NCI-H1417 (cell line): ENCODE measurements at regions not wholly inside any gene's neighbourhood (a gene's known extent, or its start where the extent isn't known, plus 50 kb on each side); places are given as distances from the start of the nearest gene placed in this dataset.

Source experiments
- DNase-seq, 3 experiments: peaks; one replicate each; lab custom pipeline; 2025; lab: John Stamatoyannopoulos, UW

- no peak for DNase-seq
These were observed 78.7 kb upstream of the ACTBL2 start for GRCh38 chr5:57561231-57561842.

GRCh38 chr5:57559110-57559635 lies 76.6 kb upstream of the ACTBL2 start:
- DNase-seq: no peak

DNA sequence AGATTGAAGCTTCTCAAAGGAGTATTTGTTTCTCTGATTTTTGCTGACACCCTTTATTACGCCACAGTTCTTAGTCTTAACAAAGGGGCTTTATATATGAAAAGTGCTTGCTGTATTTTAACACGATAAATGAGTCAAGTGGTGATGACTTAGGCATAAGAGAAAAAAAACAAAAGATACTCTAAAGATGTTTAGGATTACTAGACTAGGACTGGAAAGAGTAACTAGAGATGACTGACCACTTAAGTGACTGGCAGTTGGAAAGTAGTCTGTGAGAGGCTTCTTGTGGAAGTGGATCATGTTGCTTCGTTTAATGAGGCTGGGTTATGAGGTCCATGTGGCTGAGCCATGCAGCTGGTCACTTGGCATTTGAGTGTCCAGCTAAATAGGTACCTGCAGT lies 69.4 kb upstream of the ACTBL2 start:
- DNase-seq: peak in 1 of 3 experiments; percentile 67

- DNase-seq: no peak
These were observed 68.6 kb upstream of the ACTBL2 start for GRCh38 chr5:57551251-57551650.

GRCh38 chr5:57550132-57550531 lies 67.5 kb upstream of the ACTBL2 start:
- DNase-seq: peak in 1 of 3 experiments; percentile 10

DNA sequence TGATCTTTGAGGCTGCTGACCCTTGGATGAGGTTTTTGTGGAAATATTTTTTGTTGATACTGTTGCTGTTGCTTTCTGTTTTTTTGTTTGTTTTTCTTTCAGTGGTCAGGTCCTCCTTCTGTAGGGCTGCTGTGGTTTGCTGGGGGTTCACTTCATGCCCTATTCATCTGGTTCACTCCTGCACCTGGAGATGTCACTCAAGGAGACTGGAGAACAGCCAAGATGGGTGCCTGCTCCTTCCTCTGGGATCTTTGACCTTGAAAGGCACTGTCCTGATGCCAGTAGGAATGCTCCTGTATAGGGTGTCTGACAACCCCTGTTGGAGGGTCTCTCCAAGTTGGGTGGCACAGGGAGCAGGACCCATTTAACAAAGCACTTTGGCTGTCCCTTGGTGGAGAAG lies 67.0 kb upstream of the ACTBL2 start:
- DNase-seq: no peak

- DNase-seq: no peak
These were observed 58.2 kb upstream of the ACTBL2 start for GRCh38 chr5:57540823-57541222.

DNA sequence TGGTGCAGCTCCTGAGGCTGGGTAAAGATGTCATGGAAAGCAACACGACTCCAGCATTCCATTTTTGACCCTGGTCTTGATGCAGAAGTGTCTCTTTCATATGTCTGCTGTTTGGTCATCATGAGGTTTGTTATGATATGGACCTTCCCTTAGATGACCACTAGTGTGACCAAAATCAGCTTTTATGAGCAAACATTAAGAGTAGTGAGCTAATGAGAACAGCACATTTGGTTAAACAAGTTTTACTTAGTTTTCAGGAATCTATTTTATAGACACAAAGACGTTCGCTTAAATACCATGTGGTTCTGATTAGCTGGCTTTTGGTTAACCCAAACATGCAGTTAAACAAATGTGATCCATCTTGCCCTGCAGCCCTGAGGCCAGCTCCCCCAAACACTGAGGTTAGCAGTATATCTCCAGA lies 56.7 kb upstream of the ACTBL2 start:
- no peak for DNase-seq

DNA sequence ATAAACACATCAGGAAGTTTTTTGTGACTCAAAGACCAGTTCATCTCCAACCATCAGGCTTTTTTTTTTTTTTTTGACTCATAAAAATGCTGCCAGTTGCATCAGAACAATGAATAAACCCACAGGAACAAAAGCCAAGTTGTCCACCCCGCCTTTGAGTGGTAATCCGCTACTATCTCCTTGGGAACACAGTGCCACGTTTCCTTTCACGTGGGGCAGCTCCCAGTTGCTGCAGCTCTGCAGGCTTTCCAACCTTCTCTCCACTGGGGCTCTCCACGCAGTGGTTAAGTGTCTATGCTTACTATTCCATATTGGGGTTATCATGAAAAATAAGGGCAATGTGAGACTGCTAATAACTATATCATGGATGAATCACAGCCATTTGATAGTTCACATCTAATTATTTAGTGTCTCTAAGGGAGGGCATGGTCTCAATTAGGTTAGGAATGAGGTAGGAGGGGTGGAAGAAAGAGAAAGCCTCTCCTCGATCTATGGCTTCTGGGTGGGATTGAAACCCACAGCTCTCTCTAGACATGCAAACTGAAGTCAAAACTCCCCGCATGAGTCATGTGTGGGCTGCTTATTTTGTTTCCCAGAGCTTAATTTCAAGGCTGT lies 55.8 kb upstream of the ACTBL2 start:
- peak in 1 of 3 experiments; percentile 19 for DNase-seq

DNA sequence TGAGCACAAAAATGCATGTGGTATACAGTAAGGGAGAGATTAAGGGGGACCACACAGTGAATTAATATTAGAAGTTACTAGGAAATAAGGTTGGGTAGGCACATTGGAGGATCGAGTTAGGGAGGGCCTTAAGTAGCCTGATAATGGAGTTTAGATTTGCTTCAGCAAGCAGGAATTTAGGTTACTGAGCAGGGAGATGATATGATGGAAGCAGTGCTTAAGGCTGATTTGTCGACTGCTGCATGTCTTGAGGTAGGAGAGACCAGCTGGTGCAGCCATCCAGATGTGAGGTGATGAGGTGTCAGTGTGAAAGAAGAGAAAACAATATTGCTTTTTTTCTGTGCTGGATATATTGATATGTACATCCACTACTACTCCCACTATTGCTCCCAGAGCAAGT lies 55.2 kb upstream of the ACTBL2 start:
- DNase-seq: no peak

- DNase-seq: no peak
These were observed 50.2 kb upstream of the ACTBL2 start for GRCh38 chr5:57532513-57533497.
